Frontal cortex (tissue), 3 donors: ENCODE measurements at regions not wholly inside any gene's neighbourhood (a gene's known extent, or its start where the extent isn't known, plus 50 kb on each side); places are given as distances from the start of the nearest gene placed in this dataset.

Source experiments
- DNase-seq, 2 donors: peaks; one replicate each; pipeline ENCODE4 v3.0.0; 2012; ENCODE audit warnings: low spot score in 2 of 2
- FAIRE-seq: peaks from 2 replicates; lab custom pipeline; 2012; peaks lifted over from hg19 to GRCh38; lab: Jason Lieb, UNC
- donor health status: control.
- donor health status: control.
- donor health status: control.

DNA sequence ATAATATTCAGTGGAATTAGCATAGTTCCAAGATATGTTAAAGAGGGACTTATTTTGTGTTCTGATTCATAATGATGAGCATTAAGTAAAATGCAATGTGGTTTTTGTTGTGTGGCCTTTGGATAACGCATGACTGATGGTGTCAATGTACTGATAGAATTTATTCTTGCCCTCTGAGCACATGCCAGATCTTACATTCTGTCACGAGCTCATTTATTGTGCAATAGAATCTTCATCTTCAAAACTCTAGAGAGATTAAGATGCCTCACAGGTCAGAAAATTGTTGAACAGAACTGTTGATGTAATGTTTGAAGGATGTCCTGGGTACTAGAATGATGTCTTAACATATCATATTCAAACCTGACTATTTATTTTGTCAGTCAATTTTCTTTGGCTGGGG is 148.0 kb upstream of the HTR2A start:
- DNase-seq (no peak), FAIRE-seq (no peak)

DNA sequence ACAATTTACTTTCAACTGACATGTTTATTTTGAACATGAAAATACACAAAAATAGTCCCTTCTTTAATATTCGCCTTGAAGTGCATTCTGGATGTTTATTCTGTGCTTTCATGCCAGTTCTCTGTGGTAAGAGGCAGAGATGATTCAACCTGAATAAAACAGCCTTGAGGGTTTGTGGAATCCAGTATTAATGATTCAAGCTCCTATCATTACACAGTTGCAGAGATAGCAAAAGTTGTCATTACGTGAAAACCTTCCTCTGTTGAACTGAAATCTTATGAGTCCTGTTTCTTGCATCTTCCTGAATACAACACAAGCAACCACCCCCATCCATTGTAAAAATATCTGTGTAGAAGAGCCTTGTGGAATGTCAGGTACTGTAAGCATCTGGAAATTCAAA is 142.3 kb upstream of the HTR2A start:
- no peak for DNase-seq
- FAIRE-seq: no peak

DNA sequence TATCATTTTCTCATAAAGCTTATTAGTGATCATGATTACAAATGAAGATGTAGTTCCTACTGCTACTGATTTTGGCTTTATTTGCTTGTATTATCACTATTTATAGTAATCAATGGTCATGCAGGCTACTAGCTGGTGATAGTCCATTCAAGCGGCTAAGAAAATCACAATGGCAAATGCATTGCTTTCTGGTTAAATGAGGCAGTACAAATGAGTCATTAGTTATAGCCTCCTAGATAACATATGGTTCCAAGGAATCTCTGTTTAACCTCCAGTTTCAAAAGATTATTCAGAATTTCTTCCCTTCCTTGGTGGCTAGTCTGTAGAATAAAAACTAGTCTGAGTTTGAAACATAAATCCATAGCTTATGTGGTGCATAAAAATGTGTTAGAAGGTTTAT is 141.3 kb upstream of the HTR2A start:
- FAIRE-seq (no peak), DNase-seq (no peak)

DNA sequence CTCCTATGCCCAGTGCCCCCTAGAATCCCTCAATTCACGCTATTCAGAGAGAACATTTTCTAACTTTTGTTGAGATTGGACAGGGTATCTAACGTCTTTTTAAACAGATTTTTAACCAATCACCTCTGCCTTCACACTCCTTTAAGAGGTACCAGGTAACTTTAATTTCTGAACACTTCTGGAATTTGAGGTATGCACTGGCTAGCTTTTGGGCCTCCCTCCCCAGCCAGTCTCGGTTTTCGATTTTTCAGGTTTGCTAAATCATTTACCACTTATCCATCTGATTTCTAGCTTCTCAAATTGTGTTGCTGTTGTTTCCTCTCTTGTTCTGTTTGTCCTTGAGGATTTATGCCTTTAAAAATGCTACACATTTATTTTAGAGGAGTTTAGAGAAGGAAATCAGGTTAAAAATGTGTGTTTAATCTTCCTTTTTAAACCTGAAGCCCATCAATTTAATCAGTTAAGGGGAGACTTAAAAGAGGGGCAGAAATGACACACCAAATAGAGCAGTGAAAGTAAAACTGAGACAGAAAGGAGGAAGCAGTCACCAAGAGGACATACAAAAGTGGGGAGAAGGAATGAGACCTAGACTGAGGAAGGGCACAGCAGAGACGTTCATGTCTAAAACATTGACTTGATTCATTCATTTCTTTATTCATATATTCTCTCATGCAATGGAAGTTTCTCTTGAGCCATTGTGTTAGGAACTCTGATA is 139.6 kb upstream of the HTR2A start:
- DNase-seq (no peak), FAIRE-seq (no peak)

DNA sequence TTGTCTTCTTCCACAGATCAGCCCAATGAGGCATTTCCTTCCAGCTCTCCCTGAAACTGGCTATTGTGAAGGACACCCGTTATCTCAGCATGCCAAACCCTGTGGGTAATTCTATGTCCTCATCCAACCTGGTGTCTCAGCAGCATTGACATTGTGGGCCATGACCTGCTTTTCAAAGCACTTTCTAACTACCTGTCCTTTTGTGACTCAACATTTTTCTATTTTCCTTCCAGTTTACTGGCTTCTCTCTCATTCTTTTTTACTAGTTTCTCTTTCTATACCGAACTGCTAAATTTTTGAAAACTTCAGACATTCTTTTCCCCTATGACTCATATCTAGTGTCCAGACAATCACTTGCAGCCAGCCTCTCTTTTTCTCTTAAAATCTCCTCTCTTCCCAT is 136.4 kb upstream of the HTR2A start:
- FAIRE-seq: no peak
- no peak for DNase-seq

DNA sequence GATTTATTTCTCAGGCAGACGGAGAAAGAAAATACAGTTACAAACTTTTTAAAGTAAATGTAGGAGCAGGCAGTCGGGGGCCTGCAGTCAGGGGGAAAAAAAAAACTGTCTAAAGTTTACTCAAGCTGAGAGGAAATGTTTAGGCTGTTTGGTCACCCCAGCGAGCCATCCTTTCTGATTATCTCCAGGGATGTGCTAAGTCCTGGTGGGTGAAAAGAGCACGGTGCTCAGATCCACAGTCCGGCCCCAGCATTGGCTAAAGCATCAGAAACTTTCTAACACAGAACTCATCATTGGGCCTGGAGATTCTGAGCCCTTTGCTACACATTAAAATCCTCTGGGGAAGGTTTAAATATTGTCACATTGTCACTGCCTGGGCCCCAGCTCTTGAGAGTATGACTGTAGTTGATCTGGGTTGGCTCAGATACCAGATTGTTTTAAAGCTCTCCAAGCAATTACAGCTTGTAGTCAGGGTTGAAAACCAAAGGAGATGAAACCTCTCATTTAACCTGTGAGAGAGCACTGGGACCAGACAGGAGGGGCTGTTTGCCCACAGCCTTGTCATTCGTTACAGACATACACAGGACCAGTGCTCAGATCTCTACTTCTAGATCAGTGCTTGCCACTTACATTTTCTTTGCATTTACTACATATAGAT is 131.1 kb upstream of the HTR2A start:
- DNase-seq: no peak
- FAIRE-seq: no peak

- no peak for FAIRE-seq
- no peak for DNase-seq
These were observed 129.1 kb upstream of the HTR2A start for GRCh38 chr13:47025791-47026447.

GRCh38 chr13:47019977-47020376 is 123.1 kb upstream of the HTR2A start:
- no peak for DNase-seq

GRCh38 chr13:47017476-47017875 is 120.6 kb upstream of the HTR2A start:
- no peak for DNase-seq
- no peak for FAIRE-seq

More at GRCh38 chr13:47019977-47020376, 123.1 kb upstream of the HTR2A start:
- FAIRE-seq: no peak

DNA sequence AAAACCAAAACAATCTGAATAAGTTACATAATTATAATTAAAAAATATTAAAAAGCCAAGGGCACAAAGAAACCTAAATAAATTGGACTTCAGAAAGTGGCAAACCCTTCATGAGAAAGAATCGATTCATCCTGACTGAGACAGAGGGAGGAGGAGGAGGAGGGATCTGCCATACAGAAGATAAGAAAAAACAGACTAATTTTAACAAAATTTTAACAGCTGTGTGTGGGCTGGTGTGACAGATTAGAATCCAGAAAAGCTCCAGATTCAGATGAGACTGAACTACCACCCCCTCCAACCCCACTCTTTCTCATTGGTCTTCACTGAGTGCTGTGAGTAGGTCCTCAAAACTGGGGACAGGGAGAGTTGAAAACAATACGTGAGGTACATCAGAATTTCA is 111.5 kb upstream of the HTR2A start:
- DNase-seq (no peak), FAIRE-seq (no peak)

DNA sequence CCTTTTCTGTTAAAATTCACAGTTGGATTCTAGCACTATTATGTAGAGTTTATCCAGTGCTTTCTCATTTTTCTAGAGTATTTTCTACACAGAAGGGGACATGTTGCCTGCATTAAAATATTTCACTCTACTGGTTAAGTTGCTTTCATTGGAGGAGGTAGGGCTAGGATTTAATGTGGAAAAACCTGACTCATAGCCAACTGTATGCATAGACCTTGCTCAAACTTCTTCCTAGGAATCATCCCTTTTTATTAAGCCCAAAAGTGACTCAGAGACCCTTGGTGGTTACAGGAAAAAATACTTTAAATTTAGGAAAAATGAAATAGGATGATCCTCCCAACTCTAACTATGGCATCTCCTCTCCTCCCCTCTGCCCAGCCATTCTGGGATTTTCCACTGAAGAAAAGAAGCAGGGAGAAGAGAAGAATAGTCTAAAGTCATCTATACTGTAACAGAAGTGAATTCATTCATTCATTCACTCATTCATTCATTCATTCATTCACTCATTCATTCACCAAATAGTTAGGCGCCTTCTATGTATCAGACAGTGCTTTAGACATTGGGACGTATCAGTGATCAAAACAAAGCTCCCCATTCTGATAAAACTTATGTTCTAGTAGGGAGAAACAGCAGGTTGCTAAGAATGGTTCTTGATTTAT is 109.0 kb upstream of the HTR2A start:
- FAIRE-seq: no peak
- DNase-seq: no peak

GRCh38 chr13:47004540-47004939 is 107.7 kb upstream of the HTR2A start:
- no peak for FAIRE-seq
- DNase-seq: no peak

GRCh38 chr13:47004027-47004426 is 107.2 kb upstream of the HTR2A start:
- FAIRE-seq: no peak
- no peak for DNase-seq

GRCh38 chr13:47000165-47000564 is 103.3 kb upstream of the HTR2A start:
- no peak for FAIRE-seq
- DNase-seq: no peak

GRCh38 chr13:46996316-46997030 is 99.6 kb upstream of the HTR2A start:
- no peak for FAIRE-seq
- no peak for DNase-seq

- no peak for FAIRE-seq
- no peak for DNase-seq
These were observed 99.0 kb upstream of the HTR2A start for GRCh38 chr13:46995874-46996273.

DNA sequence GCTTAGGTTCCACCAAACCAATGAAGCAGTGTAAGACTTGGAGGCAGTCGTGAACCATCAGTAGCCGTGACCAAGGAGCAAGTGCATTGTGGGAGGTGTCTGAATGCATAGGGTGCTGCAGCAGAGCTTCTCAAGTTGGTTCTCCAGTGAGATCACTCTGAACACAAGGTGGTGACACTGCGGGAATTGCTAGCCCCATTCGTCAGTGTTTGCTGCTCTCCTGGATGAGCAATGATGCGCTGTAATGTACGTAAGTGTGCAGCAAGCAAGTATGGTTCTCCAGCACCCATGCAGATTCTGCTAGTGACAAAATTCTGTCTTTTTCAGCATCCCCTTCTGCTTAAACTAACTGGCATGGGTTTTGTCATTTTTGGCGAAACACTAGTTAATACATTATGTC is 97.6 kb upstream of the HTR2A start:
- no peak for FAIRE-seq
- DNase-seq: no peak

- no peak for FAIRE-seq
- no peak for DNase-seq
These were observed 95.6 kb upstream of the HTR2A start for GRCh38 chr13:46992383-46992952.

DNA sequence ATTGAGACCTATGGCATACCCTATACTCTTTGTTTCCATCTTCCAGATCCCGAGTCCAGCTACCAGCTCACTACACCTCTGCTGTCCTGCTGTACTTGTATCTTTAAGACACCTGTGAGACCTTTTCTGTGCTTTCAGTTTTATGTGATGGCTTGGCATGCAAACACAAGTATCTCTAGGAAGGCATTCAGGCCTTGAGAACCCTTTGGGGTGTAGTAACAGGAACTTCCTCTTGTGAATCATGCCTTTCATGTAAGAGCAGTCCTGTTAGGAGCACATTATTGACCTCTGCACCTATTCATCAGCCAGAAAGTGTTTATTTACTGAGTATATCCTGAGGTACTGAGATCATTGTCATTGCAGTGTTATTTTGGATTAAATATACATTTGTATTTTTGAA is 87.0 kb upstream of the HTR2A start:
- no peak for FAIRE-seq

More for the DNA sequence above, 87.0 kb upstream of the HTR2A start:
- no peak for DNase-seq
